ENCODE measurements at regions not wholly inside any gene's neighbourhood (a gene's known extent, or its start where the extent isn't known, plus 50 kb on each side); places are given as distances from the start of the nearest gene placed in this dataset.

GRCh38 chr21:15491100-15491499 lies 238.7 kb upstream of the USP25 start:
- WGBS = 93% methylated on average over 2 of the region's 2 CpGs
- Histone ChIP-seq H3K27me3 (replicated peaks; ENCODE audit: insufficient read depth) (no peaks in the 10 kb centered on the region), H3K4me3 (no peak overlapping the region), H3K27ac (no peak overlapping the region), H3K4me1 (replicated peaks) (no peaks in the 10 kb centered on the region), H3K9me3 (no peaks in the 10 kb centered on the region), H3K36me3 (no peaks in the 10 kb centered on the region)
- intact Hi-C loops (cut with DNase I) = no loop called here
- no peak for DNase-seq (ENCODE audit: low spot score)
- no peak for TF ChIP-seq POLR2A (IDR thresholded peaks at IDR 0.05)
- no peak for TF ChIP-seq POLR2AphosphoS5 (IDR thresholded peaks at IDR 0.05)
- TF ChIP-seq CTCF (IDR thresholded peaks at IDR 0.05) = no peak

- H3K4me3 ChIP-seq = no peak overlapping the region
- intact Hi-C loops (cut with DNase I) = no loop called here
- no peak overlapping the region for H3K27ac ChIP-seq
- H3K36me3 ChIP-seq = no peaks in the 10 kb centered on the region
- DNase-seq (ENCODE audit: low spot score) = no peak
- H3K4me1 ChIP-seq (replicated peaks) = no peaks in the 10 kb centered on the region
- WGBS = 35% methylated on average over 3 of the region's 3 CpGs
- no peaks in the 10 kb centered on the region for H3K9me3 ChIP-seq
- TF ChIP-seq CTCF (IDR thresholded peaks at IDR 0.05) = no peak
- TF ChIP-seq POLR2A (IDR thresholded peaks at IDR 0.05) = no peak
- no peak for TF ChIP-seq POLR2AphosphoS5 (IDR thresholded peaks at IDR 0.05)
- no peaks in the 10 kb centered on the region for H3K27me3 ChIP-seq (replicated peaks; ENCODE audit: insufficient read depth)
These were observed 236.1 kb upstream of the USP25 start for GRCh38 chr21:15493646-15494045.

- H3K4me1 ChIP-seq (replicated peaks) = no peaks in the 10 kb centered on the region
- H3K27ac ChIP-seq = no peak overlapping the region
- TF ChIP-seq POLR2A (IDR thresholded peaks at IDR 0.05) = no peak
- TF ChIP-seq CTCF (IDR thresholded peaks at IDR 0.05) = no peak
- no peak for TF ChIP-seq POLR2AphosphoS5 (IDR thresholded peaks at IDR 0.05)
- no peaks in the 10 kb centered on the region for H3K36me3 ChIP-seq
- H3K4me3 ChIP-seq = no peak overlapping the region
- H3K9me3 ChIP-seq = no peaks in the 10 kb centered on the region
- DNase-seq (ENCODE audit: low spot score) = no peak
- no peaks in the 10 kb centered on the region for H3K27me3 ChIP-seq (replicated peaks; ENCODE audit: insufficient read depth)
- WGBS = 80% methylated on average over 11 of the region's 11 CpGs
- intact Hi-C loops (cut with DNase I) = no loop called here
These were observed 235.3 kb upstream of the USP25 start for GRCh38 chr21:15494481-15494880.

GRCh38 chr21:15495965-15496364 lies 233.8 kb upstream of the USP25 start:
- intact Hi-C loops (cut with DNase I) = no loop called here

More at GRCh38 chr21:15495965-15496364, 233.8 kb upstream of the USP25 start:
- no peak for TF ChIP-seq POLR2A (IDR thresholded peaks at IDR 0.05)
- no peak for TF ChIP-seq CTCF (IDR thresholded peaks at IDR 0.05)
- TF ChIP-seq POLR2AphosphoS5 (IDR thresholded peaks at IDR 0.05) = no peak
- H3K9me3 ChIP-seq = no peaks in the 10 kb centered on the region
- no peaks in the 10 kb centered on the region for H3K27me3 ChIP-seq (replicated peaks; ENCODE audit: insufficient read depth)
- H3K4me3 ChIP-seq = no peak overlapping the region
- 85% methylated on average over 3 of the region's 3 CpGs for WGBS
- DNase-seq (ENCODE audit: low spot score) = no peak
- H3K27ac ChIP-seq = no peak overlapping the region
- no peaks in the 10 kb centered on the region for H3K36me3 ChIP-seq
- no peaks in the 10 kb centered on the region for H3K4me1 ChIP-seq (replicated peaks)

All from prostate gland (tissue), 2 donors.